Stimulated activated CD4-positive, alpha-beta T cell treated with anti-CD3 and anti-CD28 coated beads, Interleukin-4, amount 100 ng/mL, for 24 hours (primary cell): ENCODE measurements at regions not wholly inside any gene's neighbourhood (a gene's known extent, or its start where the extent isn't known, plus 50 kb on each side); places are given as distances from the start of the nearest gene placed in this dataset.
"Not testable (repeated sequence)": the region's sequence is repeated elsewhere in the genome, so short reads cannot be mapped to it uniquely, and the experiment has no call there.

Source experiments
- DNase-seq: peaks from one replicate; pipeline ENCODE4 v3.0.0-alpha.2; 2020

DNA sequence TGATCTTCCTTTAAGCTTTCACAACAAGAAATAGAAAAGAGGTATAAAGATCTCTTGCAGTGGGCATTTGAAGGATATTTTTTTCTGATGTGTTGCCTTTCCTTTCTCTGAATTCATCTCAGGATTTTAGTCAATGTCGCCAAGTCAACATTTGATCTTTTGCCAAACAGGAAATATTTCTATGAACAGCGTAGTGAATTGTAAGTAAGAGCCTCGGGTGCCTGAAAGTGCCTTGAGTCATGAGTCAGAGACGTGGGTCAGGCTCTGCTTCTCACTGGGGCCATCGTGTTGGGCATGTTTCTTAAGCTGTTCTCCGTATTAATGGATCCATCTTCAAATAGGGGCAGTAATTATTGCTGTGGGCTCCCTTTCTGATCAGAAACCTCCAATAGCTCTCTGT, 471.4 kb upstream of the AMELY start:
- no peak for DNase-seq

DNA sequence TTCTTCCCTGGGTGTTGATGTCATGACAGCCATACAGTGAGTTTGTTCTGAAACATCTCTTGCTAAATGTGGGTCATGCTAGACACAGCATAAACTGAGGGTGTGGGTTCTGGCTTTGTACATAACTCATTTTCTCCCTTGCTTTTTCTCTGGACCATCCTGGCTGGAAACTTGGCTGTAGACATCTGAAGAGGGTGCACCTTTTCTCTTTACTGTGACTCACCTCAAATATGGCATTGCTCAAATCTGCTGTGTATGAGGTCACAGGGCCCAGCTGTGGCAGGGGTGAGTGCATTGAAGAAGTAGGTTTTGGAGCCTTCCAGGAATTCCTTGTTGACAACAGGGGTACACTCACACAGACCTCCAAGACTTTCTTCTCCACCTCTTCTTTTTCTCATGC, 465.5 kb upstream of the AMELY start:
- DNase-seq: no peak

- not testable (repeated sequence) for DNase-seq
Observed at GRCh38 chrY:7374485-7374884, 462.9 kb upstream of the AMELY start.

DNA sequence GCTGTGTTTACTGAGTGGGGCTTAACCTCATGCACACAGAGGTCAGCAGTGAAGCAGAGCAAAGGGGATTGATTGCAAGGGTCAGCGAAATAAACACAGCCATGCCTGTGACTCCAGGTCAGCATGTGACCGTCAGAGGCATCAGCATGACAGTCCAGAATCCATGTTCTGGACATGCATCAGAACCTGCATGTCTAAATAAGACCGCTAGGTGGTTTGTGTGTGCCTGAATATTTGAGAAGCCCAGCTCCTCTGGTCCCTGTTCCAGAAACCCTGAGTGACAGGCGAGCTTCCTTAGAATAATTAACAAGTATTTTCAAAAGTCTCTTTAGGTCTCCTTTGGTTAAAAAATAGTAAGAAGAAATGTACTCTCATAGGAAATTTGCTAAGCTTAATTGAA, 460.4 kb upstream of the AMELY start:
- not testable (repeated sequence) for DNase-seq

- DNase-seq: not testable (repeated sequence)
Observed at GRCh38 chrY:7371026-7371425, 459.5 kb upstream of the AMELY start.

DNA sequence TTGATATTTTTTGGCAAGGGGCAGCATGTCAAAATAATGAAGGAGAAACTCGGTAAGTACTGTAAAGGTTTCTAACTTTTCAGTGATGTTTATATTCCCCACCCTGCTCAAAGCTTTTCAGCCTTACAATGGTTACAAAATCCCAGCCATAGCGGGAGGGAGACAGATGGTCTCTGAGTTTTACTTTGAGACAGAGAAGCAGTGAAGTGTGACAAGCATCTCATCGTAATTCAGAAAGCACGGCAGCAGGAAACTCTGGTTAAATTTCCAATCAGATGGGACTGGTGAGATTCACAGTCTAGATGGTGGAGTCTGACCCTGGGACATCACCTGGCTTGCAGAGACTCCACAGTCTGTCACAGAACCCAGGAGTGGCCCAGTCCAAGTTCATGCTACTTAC, 448.0 kb upstream of the AMELY start:
- DNase-seq: no peak

DNA sequence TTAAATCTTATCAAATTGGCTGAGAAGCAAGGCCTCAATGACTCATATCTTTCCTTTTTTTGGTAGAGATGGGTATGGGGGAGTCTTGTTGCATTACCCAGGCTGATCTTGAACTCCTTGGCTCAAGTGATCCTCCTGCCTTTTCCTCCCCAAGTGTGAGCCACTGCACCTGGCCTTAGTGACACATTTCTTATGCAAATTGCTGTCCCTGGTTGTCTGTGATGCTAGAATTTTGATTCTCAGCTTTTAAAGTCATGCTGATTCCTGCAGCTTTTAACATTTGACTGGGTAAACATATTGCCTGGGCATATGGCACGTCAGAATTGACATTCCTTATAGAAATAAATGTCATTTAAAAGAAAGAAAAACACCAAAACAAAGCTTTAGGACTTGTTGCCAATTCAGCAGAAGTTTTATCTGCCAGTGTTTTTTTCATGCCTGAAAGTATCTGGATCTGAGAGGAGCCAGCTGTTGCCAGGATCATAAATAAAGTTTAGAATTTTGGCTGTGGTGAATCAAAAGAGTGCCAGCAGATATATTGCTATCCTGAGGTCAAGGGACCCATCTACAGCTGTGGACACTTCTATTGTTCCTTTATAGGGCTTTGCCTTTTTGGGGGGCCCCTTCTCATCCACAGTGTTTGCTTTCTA, 446.7 kb upstream of the AMELY start:
- DNase-seq: no peak

DNA sequence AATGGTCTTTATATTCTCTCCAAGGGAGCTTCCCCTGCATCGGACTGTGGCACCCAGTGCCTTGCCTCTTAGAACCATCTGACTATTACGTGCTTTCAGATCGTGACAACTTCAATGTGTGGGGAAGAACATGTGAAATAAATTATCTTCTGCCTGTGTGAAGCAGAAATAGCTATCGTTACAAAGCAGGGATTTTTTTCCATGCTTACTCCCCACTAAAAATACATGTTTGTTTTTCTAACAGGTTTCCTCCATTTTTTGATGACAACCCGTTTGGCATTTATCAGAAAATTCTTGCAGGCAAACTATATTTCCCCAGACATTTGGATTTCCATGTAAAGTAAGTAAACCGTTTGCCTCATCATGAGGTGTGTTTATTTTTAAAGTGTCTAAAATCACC, 444.3 kb upstream of the AMELY start:
- not testable (repeated sequence) for DNase-seq

DNA sequence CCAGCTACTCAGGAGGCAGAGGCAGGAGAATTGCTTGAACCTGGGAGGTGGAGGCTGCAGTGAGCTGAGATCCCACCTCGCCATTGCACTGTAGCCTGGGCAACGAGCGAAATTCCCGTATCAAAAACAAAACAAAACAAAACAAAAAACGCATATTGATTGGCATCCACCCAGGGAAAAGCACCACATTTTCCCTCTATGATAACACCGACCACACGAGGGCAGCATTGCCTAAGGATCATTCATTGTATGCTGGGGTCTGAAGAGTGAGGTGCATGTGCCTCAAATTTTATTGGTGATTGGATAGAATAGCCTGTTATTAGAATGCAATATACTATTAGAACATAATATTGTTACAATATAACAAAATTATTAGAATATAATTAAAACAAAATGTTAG, 433.1 kb upstream of the AMELY start:
- DNase-seq: peak; percentile 58

DNA sequence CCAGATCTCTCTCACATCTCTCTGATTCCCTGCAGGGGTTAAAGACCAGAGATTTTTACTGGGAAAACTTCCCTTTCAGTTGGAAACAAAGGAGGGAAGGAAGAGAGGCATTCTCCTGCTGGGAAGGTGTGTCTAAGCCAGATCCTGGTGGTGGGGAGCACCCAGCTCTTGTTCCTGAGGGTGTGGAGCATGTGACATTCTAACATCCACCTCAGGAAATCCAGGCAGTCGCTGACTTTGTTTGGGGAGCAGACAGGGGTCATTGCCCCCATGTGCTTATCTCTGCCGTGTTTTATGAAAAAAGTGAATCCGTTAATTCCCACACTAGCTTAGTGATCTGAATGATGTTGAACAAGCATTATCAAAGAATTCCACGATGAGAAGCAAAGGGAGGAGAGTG, 431.7 kb upstream of the AMELY start:
- no peak for DNase-seq

DNA sequence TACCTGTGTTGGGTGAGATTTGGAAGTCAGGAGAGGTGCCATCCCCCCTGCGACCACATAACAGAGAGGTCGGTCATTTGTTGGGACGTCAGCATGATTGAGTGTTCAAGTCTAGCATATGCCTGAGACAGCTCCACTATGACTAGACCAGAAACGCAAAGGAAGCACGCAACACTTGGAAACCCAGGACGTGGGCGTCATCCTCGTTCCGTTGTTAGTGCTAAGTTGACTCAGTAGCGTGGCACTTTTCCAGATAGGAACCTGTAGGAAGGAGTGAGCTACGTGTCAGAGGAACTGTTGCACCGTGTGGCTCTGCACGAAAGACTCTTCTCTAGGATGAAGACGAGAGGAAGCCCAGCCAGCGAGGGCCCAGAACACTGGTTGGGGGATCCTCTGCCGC, 431.2 kb upstream of the AMELY start:
- DNase-seq: peak; percentile 58

DNA sequence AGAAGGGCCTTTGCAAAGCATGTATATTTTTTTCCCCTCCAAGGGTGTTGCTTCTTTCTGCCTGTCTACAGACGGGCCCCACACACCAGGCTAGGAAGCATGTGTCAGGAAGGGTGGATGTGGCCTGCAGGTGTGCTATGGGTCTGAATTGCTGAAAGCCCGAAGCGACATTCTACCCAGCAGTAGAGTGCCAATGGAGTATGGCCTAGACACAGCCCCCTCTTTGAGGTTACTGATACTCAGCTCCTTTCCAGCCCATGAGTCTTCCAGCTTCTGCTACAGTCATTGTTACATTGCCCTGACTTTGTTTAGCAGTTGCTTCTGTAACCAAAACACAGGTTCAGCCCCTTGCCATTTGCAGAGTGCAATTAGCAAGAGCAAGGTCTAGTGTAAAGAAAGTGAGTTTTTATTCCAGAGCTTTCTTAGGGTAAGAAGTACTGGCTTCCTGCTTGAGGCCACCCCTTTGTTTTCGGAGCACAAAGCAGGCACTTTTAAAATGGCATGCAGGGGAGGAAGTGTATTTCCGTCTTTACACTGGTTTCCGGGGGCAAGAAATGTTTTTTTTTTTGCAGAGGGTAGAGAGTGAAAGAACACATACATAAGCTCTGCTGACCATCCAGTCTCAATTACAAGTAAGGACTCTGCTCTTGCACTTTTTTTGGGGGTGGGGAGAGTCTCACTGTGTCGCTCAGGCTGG, 428.0 kb upstream of the AMELY start:
- no peak for DNase-seq

DNA sequence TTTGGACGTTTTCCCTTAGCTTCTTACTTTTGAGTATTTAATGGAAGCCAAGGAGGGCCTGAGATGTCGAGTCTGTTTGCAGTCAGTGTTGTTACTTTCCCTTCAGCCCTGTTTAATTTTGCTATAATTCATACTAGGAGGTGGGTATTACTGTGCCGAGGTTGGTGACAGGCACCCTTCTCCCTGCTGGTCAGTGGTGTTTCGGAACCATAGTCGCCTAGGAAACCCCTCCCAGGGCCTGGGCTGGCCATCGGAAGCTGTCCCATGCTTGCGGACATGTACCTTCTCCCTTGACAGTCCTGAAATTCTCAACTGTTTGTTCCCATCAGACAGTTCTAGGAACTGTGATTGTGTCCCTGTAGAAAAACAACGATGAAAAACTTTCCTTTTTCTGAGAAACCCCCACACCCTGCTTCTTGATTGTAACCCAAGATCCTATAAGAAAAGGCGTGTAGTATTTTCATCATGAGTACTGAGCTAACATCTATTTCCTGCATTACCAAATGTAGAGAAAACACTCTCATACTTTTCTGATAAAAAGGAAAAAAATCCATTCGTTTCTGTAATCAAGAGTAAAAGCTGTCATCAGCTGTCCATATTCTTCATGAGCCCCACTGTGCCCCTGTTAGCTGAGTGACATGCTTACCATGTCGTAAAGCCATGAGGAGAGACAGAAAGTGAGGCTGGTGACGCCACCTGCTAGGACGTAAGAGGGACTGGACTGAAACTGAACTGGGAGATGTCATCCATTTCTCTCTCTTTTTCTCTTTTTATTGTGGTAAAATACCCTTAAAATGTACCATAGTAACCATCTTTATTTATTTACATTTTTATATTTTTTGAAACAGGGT, 424.7 kb upstream of the AMELY start:
- no peak for DNase-seq

DNA sequence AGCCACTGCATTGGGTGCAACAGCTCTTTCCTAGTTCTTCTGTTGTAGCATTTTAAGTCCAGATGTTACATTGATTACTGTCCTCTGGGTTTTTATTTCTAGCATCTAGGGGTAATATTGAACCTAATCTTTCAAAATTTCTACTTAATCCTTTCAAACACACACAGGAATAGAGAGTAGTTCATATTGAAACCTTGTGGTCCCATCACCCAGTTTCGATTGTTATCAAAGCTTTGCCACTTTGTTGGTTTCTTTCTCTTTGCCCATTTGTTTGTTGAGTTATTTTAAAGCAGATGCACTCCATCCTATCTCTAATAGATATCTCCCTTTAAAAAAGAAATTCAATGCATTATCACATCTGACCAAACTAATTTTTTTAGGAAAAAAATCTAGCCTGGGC, 422.9 kb upstream of the AMELY start:
- no peak for DNase-seq

- DNase-seq: peak; percentile 66
Observed at GRCh38 chrY:7326296-7327246, 415.0 kb upstream of the AMELY start.

- no peak for DNase-seq
Observed at GRCh38 chrY:7325531-7325930, 414.0 kb upstream of the AMELY start.

GRCh38 chrY:7320751-7321150, 409.2 kb upstream of the AMELY start:
- DNase-seq: no peak

- not testable (repeated sequence) for DNase-seq
Observed at GRCh38 chrY:7320171-7320570, 408.6 kb upstream of the AMELY start.

DNA sequence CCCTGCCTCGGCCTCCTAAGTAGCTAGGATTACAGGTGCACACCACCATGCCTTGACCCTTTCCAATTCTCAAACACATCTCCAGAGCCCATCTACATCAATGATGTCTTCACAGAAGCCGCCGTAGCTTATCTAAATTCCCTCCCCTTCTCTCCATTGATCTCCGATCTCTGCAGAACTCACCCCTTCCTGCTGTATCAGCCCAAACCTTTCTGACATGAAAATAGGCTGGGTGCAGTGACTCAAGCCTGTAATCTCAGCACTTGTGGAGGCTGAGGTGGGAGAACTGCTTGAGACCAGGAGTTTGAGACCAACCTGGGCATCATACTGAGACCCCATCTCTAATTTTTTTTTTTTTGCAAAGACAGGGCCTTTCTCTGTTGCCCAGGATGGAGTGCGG, 406.6 kb upstream of the AMELY start:
- no peak for DNase-seq

- no peak for DNase-seq
Observed at GRCh38 chrY:7317571-7317970, 406.0 kb upstream of the AMELY start.

DNA sequence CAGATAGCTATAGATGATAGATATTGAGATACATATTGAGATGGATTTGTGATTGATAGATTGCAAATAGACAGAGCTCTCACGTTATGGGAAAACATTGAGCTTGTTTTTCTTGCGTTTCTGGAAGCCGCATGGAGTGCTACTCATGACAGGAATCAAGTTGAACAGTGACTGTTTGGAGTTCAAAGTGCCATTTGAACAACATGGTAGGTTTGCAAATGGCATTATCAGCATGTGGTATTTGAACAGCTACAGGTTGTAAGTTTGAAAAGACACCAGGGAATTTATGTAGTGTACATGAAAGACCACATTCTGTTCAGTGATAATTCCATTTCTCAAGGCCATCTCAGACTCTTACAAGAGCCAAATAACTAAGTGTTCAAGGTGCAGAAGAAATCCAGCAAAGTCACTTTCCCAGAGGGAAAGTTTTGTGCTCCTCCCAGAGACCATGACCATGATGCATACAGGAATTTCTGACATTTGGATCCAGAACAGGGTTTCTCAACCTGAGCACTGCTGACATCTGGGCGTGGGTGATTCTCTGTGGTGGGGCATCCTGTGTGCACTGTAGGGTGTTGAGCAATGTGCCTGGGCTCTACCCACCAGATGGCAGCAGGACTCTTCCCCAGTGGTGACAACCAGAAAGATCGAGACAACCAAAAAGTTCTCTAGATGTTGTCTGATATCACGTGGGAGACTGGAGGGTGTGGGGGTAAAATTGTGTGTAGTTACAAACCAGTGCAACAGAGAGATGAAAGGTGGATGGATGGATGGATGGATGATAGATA, 399.1 kb upstream of the AMELY start:
- peak; percentile 73 for DNase-seq

DNA sequence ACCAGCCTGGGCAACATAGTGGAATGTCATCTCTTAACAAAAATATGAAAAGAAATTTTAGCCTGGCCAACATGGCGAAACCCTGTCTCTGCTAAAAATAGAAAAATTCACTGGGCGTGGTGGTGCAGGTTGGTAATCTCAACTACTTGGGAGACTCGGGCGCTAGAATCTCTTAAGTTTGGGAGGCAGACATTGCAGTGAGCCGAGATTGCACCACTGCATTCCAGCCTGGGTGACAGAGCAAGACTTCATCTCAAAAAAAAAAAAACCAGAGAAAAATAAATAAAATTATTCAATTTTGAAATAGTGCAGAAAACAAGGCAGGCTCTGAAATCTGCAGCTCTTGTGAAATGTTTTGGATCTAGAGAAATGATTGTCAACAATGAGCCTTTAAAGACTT, 397.3 kb upstream of the AMELY start:
- DNase-seq: no peak
